GM12872 (cell line): ENCODE measurements at regions not wholly inside any gene's neighbourhood (a gene's known extent, or its start where the extent isn't known, plus 50 kb on each side); places are given as distances from the start of the nearest gene placed in this dataset.

Source experiments
- TF ChIP-seq, protein P1 (sequence below): IDR thresholded peaks from 3 replicates; pipeline ENCODE4 v1.5.1; 2011; ENCODE audit warnings: low read depth, mild to moderate bottlenecking, low read length, moderate library complexity; ENCODE audit not compliant: insufficient read depth

DNA sequence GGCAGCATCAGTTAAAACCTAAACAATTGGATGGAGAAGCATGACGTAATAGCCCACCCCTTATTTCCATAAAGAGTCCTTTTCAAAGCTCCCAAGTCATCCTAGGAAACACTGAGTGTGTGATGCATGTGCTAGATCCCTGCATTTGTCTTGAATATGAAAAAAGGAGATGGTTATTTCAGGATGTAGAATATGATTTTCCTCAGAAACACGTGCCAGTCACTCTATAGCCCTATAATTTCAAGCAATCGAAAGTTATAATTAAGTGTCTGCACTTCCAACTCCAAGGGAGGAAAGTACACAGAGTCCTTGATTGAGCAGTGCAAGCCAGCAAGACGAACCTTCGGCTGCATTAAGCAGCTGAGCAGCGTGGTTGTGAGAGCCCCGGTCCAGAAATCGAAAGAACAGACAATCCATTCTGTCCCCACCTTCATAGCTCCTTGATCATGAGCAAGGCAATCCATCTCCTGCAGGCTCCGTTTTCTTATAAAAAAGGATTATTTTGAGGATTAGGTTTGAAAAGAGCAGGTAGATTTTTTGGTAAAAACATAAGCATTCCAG, 287.7 kb downstream of the FBXO15 start:
- TF ChIP-seq, protein P1, sequence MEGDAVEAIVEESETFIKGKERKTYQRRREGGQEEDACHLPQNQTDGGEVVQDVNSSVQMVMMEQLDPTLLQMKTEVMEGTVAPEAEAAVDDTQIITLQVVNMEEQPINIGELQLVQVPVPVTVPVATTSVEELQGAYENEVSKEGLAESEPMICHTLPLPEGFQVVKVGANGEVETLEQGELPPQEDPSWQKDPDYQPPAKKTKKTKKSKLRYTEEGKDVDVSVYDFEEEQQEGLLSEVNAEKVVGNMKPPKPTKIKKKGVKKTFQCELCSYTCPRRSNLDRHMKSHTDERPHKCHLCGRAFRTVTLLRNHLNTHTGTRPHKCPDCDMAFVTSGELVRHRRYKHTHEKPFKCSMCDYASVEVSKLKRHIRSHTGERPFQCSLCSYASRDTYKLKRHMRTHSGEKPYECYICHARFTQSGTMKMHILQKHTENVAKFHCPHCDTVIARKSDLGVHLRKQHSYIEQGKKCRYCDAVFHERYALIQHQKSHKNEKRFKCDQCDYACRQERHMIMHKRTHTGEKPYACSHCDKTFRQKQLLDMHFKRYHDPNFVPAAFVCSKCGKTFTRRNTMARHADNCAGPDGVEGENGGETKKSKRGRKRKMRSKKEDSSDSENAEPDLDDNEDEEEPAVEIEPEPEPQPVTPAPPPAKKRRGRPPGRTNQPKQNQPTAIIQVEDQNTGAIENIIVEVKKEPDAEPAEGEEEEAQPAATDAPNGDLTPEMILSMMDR, result no peak

DNA sequence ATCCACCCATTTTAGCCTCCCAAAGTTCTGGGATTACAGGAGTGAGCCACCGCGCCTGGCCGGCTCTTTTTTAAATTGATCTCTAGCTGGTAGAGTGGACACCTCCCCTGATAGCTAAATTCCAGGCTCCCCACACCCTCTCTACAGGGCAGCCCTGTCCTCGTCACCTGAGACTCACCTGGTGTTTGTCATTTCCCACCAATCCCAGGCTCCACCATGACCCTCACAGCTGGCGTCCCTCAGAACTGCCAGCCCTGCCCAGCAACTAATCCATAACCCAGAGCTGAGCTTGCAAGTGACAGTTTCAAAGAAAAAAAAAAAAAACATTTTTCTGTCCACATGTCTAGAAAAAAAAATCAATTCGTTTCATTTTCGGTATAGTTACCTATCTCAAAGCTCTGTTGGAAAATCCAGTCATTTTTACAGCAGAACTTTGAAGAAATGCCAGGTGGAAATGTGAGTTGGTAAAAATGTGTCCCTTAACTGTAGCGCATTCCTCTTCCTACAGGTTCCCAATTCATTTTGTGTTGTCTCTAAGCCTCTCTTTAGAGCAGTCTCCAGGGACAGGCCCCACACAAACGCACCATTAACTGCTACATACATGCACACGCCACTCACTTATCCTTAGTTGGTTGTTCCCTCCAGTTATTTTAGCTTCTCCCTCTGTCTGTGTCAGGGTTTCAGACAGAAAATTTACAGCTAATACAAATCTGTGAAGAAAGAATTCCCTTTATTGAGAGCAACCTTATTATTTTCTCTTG, 294.7 kb downstream of the FBXO15 start:
- TF ChIP-seq, protein P1, result no peak

DNA sequence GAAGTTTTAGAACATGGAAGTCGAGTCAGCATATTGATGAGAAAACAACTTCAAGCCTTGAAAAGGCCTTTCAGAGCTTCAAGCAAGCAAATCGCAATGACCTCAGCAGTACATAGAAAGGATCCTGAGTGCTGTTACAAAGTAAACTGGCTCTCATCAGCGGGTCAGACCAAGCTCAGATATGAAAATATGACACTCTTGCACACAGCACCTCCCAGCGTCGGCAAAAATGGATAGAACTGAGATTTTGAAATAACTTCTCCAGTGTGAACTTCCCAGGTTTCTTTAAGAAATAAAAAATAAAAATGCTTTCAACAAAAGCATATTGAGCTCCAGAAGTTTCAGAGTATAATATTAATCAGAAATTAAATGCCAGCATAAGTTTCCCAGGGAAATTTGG, 296.9 kb downstream of the FBXO15 start:
- TF ChIP-seq, protein P1, result no peak

DNA sequence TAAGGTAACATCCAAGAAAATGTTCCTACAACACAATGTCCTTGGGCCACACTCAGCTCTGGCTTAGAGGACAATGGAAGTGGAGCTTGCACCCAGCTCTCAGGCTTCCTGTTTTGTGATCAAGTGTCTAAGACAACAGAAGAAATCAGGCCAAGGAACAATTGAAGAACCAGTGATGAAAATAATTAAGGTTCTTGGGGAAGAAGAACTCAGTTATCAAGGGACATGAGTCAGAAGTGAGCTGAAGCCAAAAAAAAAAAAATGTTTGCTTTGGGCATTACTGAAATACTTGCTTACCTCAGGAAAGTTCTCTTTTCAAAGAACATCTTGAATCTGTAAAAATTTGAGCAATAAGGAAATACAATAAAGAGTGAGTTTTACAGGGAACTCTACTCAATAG, 299.0 kb downstream of the FBXO15 start:
- TF ChIP-seq, protein P1, result no peak

DNA sequence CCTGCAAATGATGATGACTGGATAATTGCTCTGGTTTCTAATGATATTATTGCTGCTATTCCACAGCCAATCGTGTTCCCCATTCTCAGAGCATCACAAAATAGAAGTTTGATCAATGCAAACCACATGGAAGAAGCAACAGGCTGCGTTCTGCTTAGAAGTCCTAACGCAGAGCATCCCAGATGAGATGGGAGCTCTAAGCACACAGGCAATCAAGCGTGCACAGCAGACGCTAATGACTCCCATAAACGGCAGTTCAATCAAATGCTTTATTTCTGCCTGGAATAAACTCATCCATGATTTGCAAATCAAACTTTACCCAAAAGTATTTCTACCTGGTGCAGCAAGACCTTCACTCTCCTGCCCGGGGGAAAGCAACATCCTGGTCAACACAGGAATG, 304.2 kb downstream of the FBXO15 start:
- TF ChIP-seq, protein P1, result no peak

DNA sequence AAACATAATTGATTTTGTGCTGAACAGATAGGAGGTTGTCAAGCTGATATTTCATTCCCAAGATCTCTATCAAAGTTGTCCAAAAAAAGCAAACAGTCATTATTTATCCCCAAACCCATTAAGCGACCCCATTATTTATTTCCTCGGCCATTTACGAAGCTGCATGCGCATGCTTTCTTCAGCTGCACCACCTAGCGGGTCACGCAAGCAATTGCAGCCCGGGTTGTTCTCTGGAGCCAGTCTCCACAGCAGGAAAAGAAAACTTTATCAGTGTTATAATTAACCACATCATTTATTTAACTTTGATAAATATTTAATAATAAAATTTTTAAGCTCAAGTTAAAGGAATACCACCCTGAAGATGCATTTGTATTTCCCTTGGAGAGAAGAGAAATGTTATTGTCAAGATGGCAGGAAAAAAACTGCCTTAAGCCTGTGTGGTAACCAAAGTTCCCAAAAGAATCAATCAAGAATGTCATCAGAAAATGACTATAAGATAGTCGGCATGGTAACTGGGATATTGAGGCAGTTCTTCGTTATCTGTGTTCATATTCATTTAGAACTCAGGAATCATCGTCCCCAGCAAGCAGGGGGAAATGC, 304.7 kb downstream of the FBXO15 start:
- TF ChIP-seq, protein P1, result peak; percentile 90

DNA sequence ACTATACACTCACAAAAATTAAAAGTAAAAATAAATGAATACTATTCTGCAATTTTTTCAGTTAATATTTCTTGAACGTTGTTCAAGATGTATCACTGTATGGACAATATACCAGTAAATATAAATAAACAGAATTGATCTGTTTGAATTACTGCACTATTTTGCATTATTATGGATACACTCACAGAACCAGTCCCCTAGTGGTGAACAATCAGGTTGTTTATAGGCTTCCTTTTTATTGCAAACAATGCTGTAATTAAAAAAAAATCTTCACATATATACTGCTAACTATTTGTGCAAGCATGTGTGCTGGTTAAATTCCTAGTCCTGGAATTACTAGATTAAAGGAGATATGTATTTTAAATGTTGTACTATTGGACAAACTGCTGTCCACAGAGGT, 306.0 kb downstream of the FBXO15 start:
- TF ChIP-seq, protein P1, result no peak
